ENCODE measurements at regions not wholly inside any gene's neighbourhood (a gene's known extent, or its start where the extent isn't known, plus 50 kb on each side); places are given as distances from the start of the nearest gene placed in this dataset.

GRCh38 chr1:221636967-221637366 lies 104.9 kb downstream of the DUSP10 start:
- Mint-ChIP-seq H3K36me3 (no peaks in the 10 kb centered on the region), H3K27ac (no peak overlapping the region), H3K4me3 (no peak overlapping the region), H3K4me1 (no peaks in the 10 kb centered on the region), H3K9me3 (no peaks in the 10 kb centered on the region), H3K27me3 (peaks cover 0 to 1% of the 10 kb centered on the region in 2 donors)
- 53% methylated on average over 2 of the region's 3 CpGs for WGBS (ENCODE audit: insufficient coverage)
- no peaks in the 10 kb centered on the region for H3K9me3 ChIP-seq
- H3K27me3 ChIP-seq (replicated peaks in 1 of 2; ENCODE audit: control insufficient read depth in 2 of 2, extremely low read depth in 1 of 2, insufficient read depth in 2 of 2, low read length in 1 of 2): no peaks in the 10 kb centered on the region
- CTCF ChIA-PET: interaction anchor here in 1 of 2 donors (0.7 kb wide), 1 partner anchor 183 kb away, joined by 3 read pairs; no protein-coding TSS in a partner anchor
- POLR2A ChIA-PET: interaction anchor here in 1 of 2 donors (0.6 kb wide), 1 partner anchor 71 kb away, joined by 3 read pairs; no protein-coding TSS in a partner anchor
- no peak for DNase-seq
- H3K4me3 ChIP-seq (ENCODE audit: control insufficient read depth in 1 of 2, extremely low read depth in 1 of 2, low read length in 1 of 2): no peak overlapping the region
- no peak overlapping the region for H3K27ac ChIP-seq (ENCODE audit: low read length)
- H3K4me1 ChIP-seq (ENCODE audit: control insufficient read depth in 1 of 2, extremely low read depth in 1 of 2, insufficient read depth in 2 of 2, low read length in 2 of 2): no peaks in the 10 kb centered on the region
- no peaks in the 10 kb centered on the region for H3K36me3 ChIP-seq (ENCODE audit: control insufficient read depth in 2 of 2, extremely low read depth in 1 of 2, insufficient read depth in 1 of 2, low read length in 1 of 2)
- no peak for ATAC-seq (replicated peaks in 1 of 4)

GRCh38 chr1:221637641-221638041 lies 104.2 kb downstream of the DUSP10 start:
- Mint-ChIP-seq H3K27ac (no peak overlapping the region), H3K27me3 (peaks cover 0 to 1% of the 10 kb centered on the region in 2 donors), H3K9me3 (no peaks in the 10 kb centered on the region), H3K36me3 (no peaks in the 10 kb centered on the region), H3K4me3 (no peak overlapping the region), H3K4me1 (no peaks in the 10 kb centered on the region)
- Histone ChIP-seq H3K27me3 (replicated peaks in 1 of 2; ENCODE audit: control insufficient read depth in 2 of 2, extremely low read depth in 1 of 2, insufficient read depth in 2 of 2, low read length in 1 of 2) (no peaks in the 10 kb centered on the region), H3K4me3 (ENCODE audit: control insufficient read depth in 1 of 2, extremely low read depth in 1 of 2, low read length in 1 of 2) (no peak overlapping the region), H3K9me3 (no peaks in the 10 kb centered on the region), H3K27ac (ENCODE audit: low read length) (no peak overlapping the region), H3K4me1 (ENCODE audit: control insufficient read depth in 1 of 2, extremely low read depth in 1 of 2, insufficient read depth in 2 of 2, low read length in 2 of 2) (no peaks in the 10 kb centered on the region), H3K36me3 (ENCODE audit: control insufficient read depth in 2 of 2, extremely low read depth in 1 of 2, insufficient read depth in 1 of 2, low read length in 1 of 2) (no peaks in the 10 kb centered on the region)
- CTCF ChIA-PET: no interaction called here
- 100% methylated on average over 2 of the region's 2 CpGs for WGBS (ENCODE audit: insufficient coverage)
- POLR2A ChIA-PET: no interaction called here
- DNase-seq (no peak), ATAC-seq (replicated peaks in 1 of 4) (no peak)

DNA sequence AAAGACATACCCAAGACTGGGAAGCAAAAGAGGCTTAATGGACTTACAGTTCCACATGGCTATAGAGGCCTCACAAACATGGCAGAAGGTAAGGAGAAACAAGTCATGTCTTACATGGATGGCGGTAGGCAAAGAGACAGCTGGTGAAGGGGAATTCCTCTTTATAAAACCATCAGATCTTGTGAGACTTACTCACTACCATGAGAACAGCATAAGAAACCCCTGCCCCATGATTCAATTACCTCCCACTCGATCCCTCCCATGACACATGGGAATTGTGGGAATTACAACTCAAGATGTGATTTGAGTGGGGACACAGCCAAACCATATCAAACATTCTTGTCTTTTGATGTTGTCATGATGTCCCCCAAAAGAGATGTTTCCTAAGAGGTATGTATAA lies 103.3 kb downstream of the DUSP10 start:
- Mint-ChIP-seq H3K4me1 (no peaks in the 10 kb centered on the region), H3K4me3 (no peak overlapping the region)

GRCh38 chr1:221641811-221642210 lies 100.1 kb downstream of the DUSP10 start:
- Mint-ChIP-seq H3K27me3 (no peaks in the 10 kb centered on the region), H3K36me3 (no peaks in the 10 kb centered on the region), H3K27ac (no peak overlapping the region), H3K4me1 (no peaks in the 10 kb centered on the region), H3K9me3 (no peaks in the 10 kb centered on the region), H3K4me3 (no peak overlapping the region)
- H3K9me3 ChIP-seq: no peaks in the 10 kb centered on the region
- ChIA-PET CTCF (no interaction called here), POLR2A (interaction anchor here in 1 of 2 donors (0.7 kb wide), 1 partner anchor 98 kb away, joined by 6 read pairs; no protein-coding TSS in a partner anchor)
- ATAC-seq (replicated peaks in 1 of 4): no peak
- H3K27ac ChIP-seq (ENCODE audit: low read length): no peak overlapping the region
- H3K4me1 ChIP-seq (ENCODE audit: control insufficient read depth in 1 of 2, extremely low read depth in 1 of 2, insufficient read depth in 2 of 2, low read length in 2 of 2): no peaks in the 10 kb centered on the region
- H3K27me3 ChIP-seq (replicated peaks in 1 of 2; ENCODE audit: control insufficient read depth in 2 of 2, extremely low read depth in 1 of 2, insufficient read depth in 2 of 2, low read length in 1 of 2): no peaks in the 10 kb centered on the region
- no peak for DNase-seq
- 100% methylated on average over 1 of the region's 3 CpGs for WGBS (ENCODE audit: insufficient coverage)
- no peaks in the 10 kb centered on the region for H3K36me3 ChIP-seq (ENCODE audit: control insufficient read depth in 2 of 2, extremely low read depth in 1 of 2, insufficient read depth in 1 of 2, low read length in 1 of 2)
- H3K4me3 ChIP-seq (ENCODE audit: control insufficient read depth in 1 of 2, extremely low read depth in 1 of 2, low read length in 1 of 2): no peak overlapping the region

More for the DNA sequence above, 103.3 kb downstream of the DUSP10 start:
- no peaks in the 10 kb centered on the region for H3K36me3 Mint-ChIP-seq
- DNase-seq (no peak), ATAC-seq (replicated peaks in 1 of 4) (no peak)
- H3K27me3 Mint-ChIP-seq: peaks cover 0 to 1% of the 10 kb centered on the region in 2 donors
- H3K27ac ChIP-seq (ENCODE audit: low read length): no peak overlapping the region
- no peak overlapping the region for H3K4me3 ChIP-seq (ENCODE audit: control insufficient read depth in 1 of 2, extremely low read depth in 1 of 2, low read length in 1 of 2)
- H3K4me1 ChIP-seq (ENCODE audit: control insufficient read depth in 1 of 2, extremely low read depth in 1 of 2, insufficient read depth in 2 of 2, low read length in 2 of 2): no peaks in the 10 kb centered on the region
- no peak overlapping the region for H3K27ac Mint-ChIP-seq
- H3K9me3 ChIP-seq: no peaks in the 10 kb centered on the region
- no peaks in the 10 kb centered on the region for H3K9me3 Mint-ChIP-seq
- ChIA-PET CTCF (no interaction called here), POLR2A (no interaction called here)
- no peaks in the 10 kb centered on the region for H3K27me3 ChIP-seq (replicated peaks in 1 of 2; ENCODE audit: control insufficient read depth in 2 of 2, extremely low read depth in 1 of 2, insufficient read depth in 2 of 2, low read length in 1 of 2)
- no CpG with 5 or more reads among the region's 2 CpGs for WGBS (ENCODE audit: insufficient coverage)
- no peaks in the 10 kb centered on the region for H3K36me3 ChIP-seq (ENCODE audit: control insufficient read depth in 2 of 2, extremely low read depth in 1 of 2, insufficient read depth in 1 of 2, low read length in 1 of 2)

DNA sequence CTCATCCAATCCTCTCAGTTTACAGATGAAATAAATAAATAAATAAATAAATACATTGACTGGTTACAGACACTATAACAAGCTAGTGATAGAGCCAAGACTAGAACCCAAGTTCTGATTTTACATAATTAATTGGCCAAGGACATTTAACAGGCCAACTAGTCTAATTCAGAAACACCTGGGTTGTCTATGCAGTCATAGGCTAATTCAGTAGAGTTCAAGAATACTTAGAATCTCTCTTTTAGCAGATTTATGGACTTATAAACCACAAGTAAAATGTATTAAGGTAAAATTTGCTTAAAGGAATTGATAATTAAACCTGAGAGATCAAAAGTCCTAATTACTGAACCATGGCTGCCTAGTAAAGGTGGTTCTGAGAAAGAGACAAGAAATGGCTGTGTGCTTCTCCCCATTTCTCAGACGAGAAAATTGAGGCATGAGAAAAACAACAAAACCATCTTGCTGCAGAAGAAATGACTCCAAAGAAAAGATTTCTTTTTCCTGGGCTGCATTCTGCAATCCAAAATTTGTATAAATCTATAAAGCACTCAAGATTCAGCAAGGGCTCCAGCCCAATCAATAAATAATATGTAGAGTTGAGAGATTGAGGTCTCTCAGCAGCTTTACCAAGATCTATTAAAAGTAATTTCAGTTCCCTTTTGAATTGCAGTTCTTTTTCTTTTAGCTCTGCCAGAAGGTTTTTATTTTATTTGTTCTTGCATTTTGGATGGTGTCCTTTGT lies 98.3 kb downstream of the DUSP10 start:
- WGBS (ENCODE audit: insufficient coverage): no CpG with 5 or more reads among the region's 1 CpG

DNA sequence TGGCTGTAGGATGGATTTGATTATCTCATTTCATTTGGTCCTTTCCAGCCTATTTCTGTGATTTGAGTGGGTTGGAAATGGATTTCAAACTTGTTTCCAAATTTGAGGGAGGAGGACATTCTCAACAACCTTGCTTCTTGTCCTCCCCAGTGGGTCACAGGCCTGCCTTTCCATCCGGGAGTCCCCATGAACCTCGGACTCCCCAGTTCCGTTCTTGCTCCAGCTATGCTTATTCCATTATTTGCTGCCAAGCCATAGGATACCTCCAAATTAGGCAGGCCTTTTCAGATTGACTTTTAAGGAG lies 97.8 kb downstream of the DUSP10 start:
- ChIA-PET POLR2A (no interaction called here), CTCF (no interaction called here)
- Histone ChIP-seq H3K27ac (ENCODE audit: low read length) (no peak overlapping the region), H3K4me3 (ENCODE audit: control insufficient read depth in 1 of 2, extremely low read depth in 1 of 2, low read length in 1 of 2) (no peak overlapping the region), H3K27me3 (replicated peaks in 1 of 2; ENCODE audit: control insufficient read depth in 2 of 2, extremely low read depth in 1 of 2, insufficient read depth in 2 of 2, low read length in 1 of 2) (no peaks in the 10 kb centered on the region), H3K9me3 (no peaks in the 10 kb centered on the region), H3K36me3 (ENCODE audit: control insufficient read depth in 2 of 2, extremely low read depth in 1 of 2, insufficient read depth in 1 of 2, low read length in 1 of 2) (no peaks in the 10 kb centered on the region), H3K4me1 (ENCODE audit: control insufficient read depth in 1 of 2, extremely low read depth in 1 of 2, insufficient read depth in 2 of 2, low read length in 2 of 2) (no peaks in the 10 kb centered on the region)
- no peak overlapping the region for H3K27ac Mint-ChIP-seq
- DNase-seq (no peak), ATAC-seq (replicated peaks in 1 of 4) (no peak)
- no peaks in the 10 kb centered on the region for H3K4me1 Mint-ChIP-seq
- H3K27me3 Mint-ChIP-seq: peaks cover 0 to 4% of the 10 kb centered on the region in 2 donors
- no peaks in the 10 kb centered on the region for H3K9me3 Mint-ChIP-seq
- H3K36me3 Mint-ChIP-seq: no peaks in the 10 kb centered on the region
- no peak overlapping the region for H3K4me3 Mint-ChIP-seq
- 90% methylated on average over 3 of the region's 3 CpGs for WGBS (ENCODE audit: insufficient coverage)

More for the DNA sequence above, 98.3 kb downstream of the DUSP10 start:
- Mint-ChIP-seq H3K4me3 (no peak overlapping the region), H3K27ac (no peak overlapping the region), H3K27me3 (peaks cover 0 to 4% of the 10 kb centered on the region in 2 donors), H3K9me3 (no peaks in the 10 kb centered on the region), H3K4me1 (no peaks in the 10 kb centered on the region), H3K36me3 (no peaks in the 10 kb centered on the region)
- POLR2A ChIA-PET: interaction anchor here in 1 of 2 donors (0.6 kb wide), 1 partner anchor 84 kb away, joined by 3 read pairs; no protein-coding TSS in a partner anchor
- DNase-seq (no peak), ATAC-seq (replicated peaks in 1 of 4) (no peak)
- Histone ChIP-seq H3K4me3 (ENCODE audit: control insufficient read depth in 1 of 2, extremely low read depth in 1 of 2, low read length in 1 of 2) (no peak overlapping the region), H3K36me3 (ENCODE audit: control insufficient read depth in 2 of 2, extremely low read depth in 1 of 2, insufficient read depth in 1 of 2, low read length in 1 of 2) (no peaks in the 10 kb centered on the region), H3K9me3 (no peaks in the 10 kb centered on the region), H3K27me3 (replicated peaks in 1 of 2; ENCODE audit: control insufficient read depth in 2 of 2, extremely low read depth in 1 of 2, insufficient read depth in 2 of 2, low read length in 1 of 2) (no peaks in the 10 kb centered on the region), H3K27ac (ENCODE audit: low read length) (no peak overlapping the region), H3K4me1 (ENCODE audit: control insufficient read depth in 1 of 2, extremely low read depth in 1 of 2, insufficient read depth in 2 of 2, low read length in 2 of 2) (no peaks in the 10 kb centered on the region)
- CTCF ChIA-PET: no interaction called here
